GM23338 (cell line): ENCODE measurements at regions not wholly inside any gene's neighbourhood (a gene's known extent, or its start where the extent isn't known, plus 50 kb on each side); places are given as distances from the start of the nearest gene placed in this dataset.

Experiments
- ATAC-seq: fragments of 200-7000 bp; cut with Tn5 transposase; 3 replicates; pipeline ENCODE4 v1.9.1; 2020
- DNase-seq: peaks from one replicate; pipeline ENCODE4 v3.0.0-alpha.2; 2015; ENCODE audit warnings: low spot score
- H2AFZ ChIP-seq: fragments of 200-600 bp; sonication (generic); 2 replicates; pipeline ENCODE4 v1.8.0; 2016; ENCODE audit warnings: antibody characterized with exemption, mild to moderate bottlenecking, moderate library complexity
- H3F3A ChIP-seq: fragments of 200-600 bp; sonication (generic); replicated peaks from 2 replicates; pipeline ENCODE4 v1.8.0; 2017; ENCODE audit warnings: antibody characterized with exemption, mixed run types, low read depth
- H3K27ac ChIP-seq: fragments of 200-600 bp; sonication (generic); 2 replicates; pipeline ENCODE4 v1.6.1; 2016; ENCODE audit warnings: low read depth
- H3K27me3 ChIP-seq: fragments of 200-600 bp; sonication (generic); 2 replicates; pipeline ENCODE4 v1.8.0; 2016; ENCODE audit warnings: mild to moderate bottlenecking, mixed run types, moderate library complexity; ENCODE audit not compliant: insufficient read depth
- H3K36me3 ChIP-seq: fragments of 200-600 bp; sonication (generic); 2 replicates; pipeline ENCODE4 v1.8.0; 2016; ENCODE audit warnings: mild to moderate bottlenecking; ENCODE audit not compliant: insufficient read depth
- H3K4me1 ChIP-seq: fragments of 200-600 bp; sonication (generic); 2 replicates; pipeline ENCODE4 v1.8.0; 2016; ENCODE audit warnings: mild to moderate bottlenecking, moderate library complexity; ENCODE audit not compliant: insufficient read depth
- H3K4me2 ChIP-seq: fragments of 200-600 bp; sonication (generic); 2 replicates; pipeline ENCODE4 v1.7.1; 2017; ENCODE audit warnings: mixed run types
- H3K4me3 ChIP-seq: fragments of 200-600 bp; sonication (generic); 2 replicates; pipeline ENCODE4 v1.6.1; 2016; ENCODE audit warnings: mixed run types
- H3K79me2 ChIP-seq: fragments of 200-600 bp; sonication (generic); replicated peaks from 2 replicates; pipeline ENCODE4 v1.8.0; 2017; ENCODE audit warnings: mild to moderate bottlenecking; ENCODE audit not compliant: insufficient read depth
- H3K9me2 ChIP-seq: fragments of 200-600 bp; sonication (generic); 2 replicates; pipeline ENCODE4 v1.8.0; 2017; ENCODE audit not compliant: insufficient read depth
- H4K20me1 ChIP-seq: fragments of 200-600 bp; sonication (generic); replicated peaks from 2 replicates; pipeline ENCODE4 v1.8.0; 2017; ENCODE audit warnings: mild to moderate bottlenecking; ENCODE audit not compliant: insufficient read depth
- H3K27ac Mint-ChIP-seq: 2 replicates; pipeline ENCODE4 v1.8.0; 2020; ENCODE audit warnings: inconsistent platforms, mild to moderate bottlenecking, moderate library complexity, mixed read lengths
- H3K27me3 Mint-ChIP-seq: 3 replicates; pipeline ENCODE4 v1.8.0; 2022; ENCODE audit warnings: low read depth, mild to moderate bottlenecking, moderate library complexity, mixed read lengths, inconsistent platforms; ENCODE audit not compliant: insufficient read depth, poor library complexity
- H3K36me3 Mint-ChIP-seq: 3 replicates; pipeline ENCODE4 v1.8.0; 2021; ENCODE audit warnings: low read depth, mild to moderate bottlenecking, inconsistent platforms, moderate library complexity, mixed read lengths
- H3K4me1 Mint-ChIP-seq: 3 replicates; pipeline ENCODE4 v1.8.0; 2020; ENCODE audit warnings: mild to moderate bottlenecking, inconsistent platforms, mixed read lengths
- H3K4me3 Mint-ChIP-seq: 3 replicates; pipeline ENCODE4 v1.8.0; 2021; ENCODE audit warnings: moderate library complexity, mild to moderate bottlenecking, inconsistent platforms, mixed read lengths
- H3K9me3 Mint-ChIP-seq: 3 replicates; pipeline ENCODE4 v1.8.0; 2020; ENCODE audit warnings: moderate library complexity, mild to moderate bottlenecking, inconsistent platforms, mixed read lengths
- CREB1 ChIP-seq: fragments of 250-450 bp; sonication (Bioruptor Pico); IDR thresholded peaks from 2 replicates; pipeline ENCODE4 v1.5.0; 2020; ENCODE audit warnings: low read depth, mild to moderate bottlenecking, moderate library complexity
- ETS1 ChIP-seq: IDR thresholded peaks from 2 replicates; pipeline ENCODE4 v1.6.1; 2016; ENCODE audit warnings: antibody characterized with exemption
- EZH2 ChIP-seq: fragments of 200-600 bp; sonication (generic); IDR thresholded peaks from one replicate; pipeline ENCODE4 v1.8.0; 2017; ENCODE audit warnings: antibody characterized with exemption, mild to moderate bottlenecking, low read depth; ENCODE audit not compliant: unreplicated experiment
- JUNB ChIP-seq: IDR thresholded peaks from one replicate; pipeline ENCODE4 v1.6.1; 2016; ENCODE audit warnings: antibody characterized with exemption; ENCODE audit not compliant: unreplicated experiment
- NANOG ChIP-seq: IDR thresholded peaks from 2 replicates; pipeline ENCODE4 v1.6.1; 2016; ENCODE audit warnings: antibody characterized with exemption, borderline replicate concordance
- POLR2AphosphoS5 ChIP-seq: IDR thresholded peaks from 2 replicates; pipeline ENCODE4 v1.6.1; 2016; ENCODE audit warnings: antibody characterized with exemption, low read depth
- REST ChIP-seq: IDR thresholded peaks from one replicate; pipeline ENCODE4 v1.6.1; 2018; ENCODE audit warnings: antibody characterized with exemption; ENCODE audit not compliant: unreplicated experiment
- STAT1 ChIP-seq: IDR thresholded peaks from one replicate; pipeline ENCODE4 v1.6.1; 2016; ENCODE audit warnings: antibody characterized with exemption; ENCODE audit not compliant: unreplicated experiment
- TF ChIP-seq, protein P1 (sequence below): fragments of 250-450 bp; sonication (Bioruptor Pico); IDR thresholded peaks from 2 replicates; pipeline ENCODE4 v1.5.0; 2020; ENCODE audit warnings: mild to moderate bottlenecking, moderate library complexity
- TF ChIP-seq, protein P2 (sequence below), 2 experiments: fragments of 200-600 bp in 1 of 2; sonication (generic) in 1 of 2; conservative IDR thresholded peaks; 2 replicates each; pipeline versions ENCODE4 v1.5.1 to v1.6.1; 2016 to 2017; ENCODE audit warnings: antibody characterized with exemption in 2 of 2, low read depth in 2 of 2, mild to moderate bottlenecking in 2 of 2, moderate library complexity in 1 of 2

DNA sequence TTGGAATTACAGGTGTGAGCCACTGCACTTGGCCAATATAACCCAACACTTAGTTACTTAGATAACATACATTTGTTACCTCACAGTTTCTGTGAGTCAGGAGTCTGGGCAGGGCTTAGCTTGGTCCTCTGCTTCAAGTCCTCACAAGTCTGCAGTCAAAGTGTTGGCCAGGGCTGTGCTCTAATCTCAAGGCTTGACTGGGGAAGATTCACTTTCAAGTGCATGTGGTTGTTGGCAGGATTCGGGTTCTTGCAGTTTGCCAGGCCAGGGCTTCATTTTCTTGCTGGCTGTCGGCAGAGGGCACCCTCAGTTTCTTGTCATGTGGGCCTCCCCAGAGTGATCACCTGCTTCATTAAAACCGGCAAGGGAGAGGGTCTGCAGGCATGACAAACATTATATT, 103.7 kb downstream of the SLC4A3 start (continued):
- TF ChIP-seq CREB1 (no peak), NANOG (no peak)

DNA sequence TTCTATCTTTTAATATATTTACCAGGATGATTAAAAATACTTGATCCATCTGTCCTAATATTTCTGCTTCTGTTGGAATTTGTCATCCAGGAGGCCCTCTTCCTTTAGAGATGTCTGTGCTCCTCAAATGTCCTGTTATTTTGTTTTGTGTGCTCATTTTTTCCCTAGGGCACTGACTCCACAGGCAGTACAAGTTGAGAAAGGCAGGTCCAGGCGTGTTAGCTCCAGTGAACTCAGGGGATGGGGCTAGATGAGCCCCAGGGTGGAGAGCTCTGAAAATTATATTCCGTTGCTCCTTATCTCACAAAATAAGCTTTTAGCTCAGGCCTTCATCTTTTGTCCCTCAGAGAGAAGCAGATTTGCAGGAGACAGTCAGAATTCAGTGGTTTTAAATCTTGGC, 105.7 kb downstream of the SLC4A3 start:
- Histone ChIP-seq H3K79me2 (no peaks in the 10 kb centered on the region), H3K9me2 (no peaks in the 10 kb centered on the region), H3F3A (no peaks in the 10 kb centered on the region), H3K4me2 (no peak overlapping the region), H3K27me3 (no peaks in the 10 kb centered on the region), H4K20me1 (no peaks in the 10 kb centered on the region), H3K36me3 (no peaks in the 10 kb centered on the region), H3K27ac (no peak overlapping the region), H2AFZ (peak overlapping the region; percentile 38), H3K4me1 (peaks cover 3% of the 10 kb centered on the region; the same call in 1 of the 2 replicates), H3K4me3 (no peak overlapping the region)
- ATAC-seq (no peak), DNase-seq (no peak)
- TF ChIP-seq CREB1 (no peak), NANOG (no peak), EZH2 (no peak), ETS1 (no peak), JUNB (no peak), STAT1 (no peak), POLR2AphosphoS5 (no peak), REST (no peak)
- TF ChIP-seq, protein P1, sequence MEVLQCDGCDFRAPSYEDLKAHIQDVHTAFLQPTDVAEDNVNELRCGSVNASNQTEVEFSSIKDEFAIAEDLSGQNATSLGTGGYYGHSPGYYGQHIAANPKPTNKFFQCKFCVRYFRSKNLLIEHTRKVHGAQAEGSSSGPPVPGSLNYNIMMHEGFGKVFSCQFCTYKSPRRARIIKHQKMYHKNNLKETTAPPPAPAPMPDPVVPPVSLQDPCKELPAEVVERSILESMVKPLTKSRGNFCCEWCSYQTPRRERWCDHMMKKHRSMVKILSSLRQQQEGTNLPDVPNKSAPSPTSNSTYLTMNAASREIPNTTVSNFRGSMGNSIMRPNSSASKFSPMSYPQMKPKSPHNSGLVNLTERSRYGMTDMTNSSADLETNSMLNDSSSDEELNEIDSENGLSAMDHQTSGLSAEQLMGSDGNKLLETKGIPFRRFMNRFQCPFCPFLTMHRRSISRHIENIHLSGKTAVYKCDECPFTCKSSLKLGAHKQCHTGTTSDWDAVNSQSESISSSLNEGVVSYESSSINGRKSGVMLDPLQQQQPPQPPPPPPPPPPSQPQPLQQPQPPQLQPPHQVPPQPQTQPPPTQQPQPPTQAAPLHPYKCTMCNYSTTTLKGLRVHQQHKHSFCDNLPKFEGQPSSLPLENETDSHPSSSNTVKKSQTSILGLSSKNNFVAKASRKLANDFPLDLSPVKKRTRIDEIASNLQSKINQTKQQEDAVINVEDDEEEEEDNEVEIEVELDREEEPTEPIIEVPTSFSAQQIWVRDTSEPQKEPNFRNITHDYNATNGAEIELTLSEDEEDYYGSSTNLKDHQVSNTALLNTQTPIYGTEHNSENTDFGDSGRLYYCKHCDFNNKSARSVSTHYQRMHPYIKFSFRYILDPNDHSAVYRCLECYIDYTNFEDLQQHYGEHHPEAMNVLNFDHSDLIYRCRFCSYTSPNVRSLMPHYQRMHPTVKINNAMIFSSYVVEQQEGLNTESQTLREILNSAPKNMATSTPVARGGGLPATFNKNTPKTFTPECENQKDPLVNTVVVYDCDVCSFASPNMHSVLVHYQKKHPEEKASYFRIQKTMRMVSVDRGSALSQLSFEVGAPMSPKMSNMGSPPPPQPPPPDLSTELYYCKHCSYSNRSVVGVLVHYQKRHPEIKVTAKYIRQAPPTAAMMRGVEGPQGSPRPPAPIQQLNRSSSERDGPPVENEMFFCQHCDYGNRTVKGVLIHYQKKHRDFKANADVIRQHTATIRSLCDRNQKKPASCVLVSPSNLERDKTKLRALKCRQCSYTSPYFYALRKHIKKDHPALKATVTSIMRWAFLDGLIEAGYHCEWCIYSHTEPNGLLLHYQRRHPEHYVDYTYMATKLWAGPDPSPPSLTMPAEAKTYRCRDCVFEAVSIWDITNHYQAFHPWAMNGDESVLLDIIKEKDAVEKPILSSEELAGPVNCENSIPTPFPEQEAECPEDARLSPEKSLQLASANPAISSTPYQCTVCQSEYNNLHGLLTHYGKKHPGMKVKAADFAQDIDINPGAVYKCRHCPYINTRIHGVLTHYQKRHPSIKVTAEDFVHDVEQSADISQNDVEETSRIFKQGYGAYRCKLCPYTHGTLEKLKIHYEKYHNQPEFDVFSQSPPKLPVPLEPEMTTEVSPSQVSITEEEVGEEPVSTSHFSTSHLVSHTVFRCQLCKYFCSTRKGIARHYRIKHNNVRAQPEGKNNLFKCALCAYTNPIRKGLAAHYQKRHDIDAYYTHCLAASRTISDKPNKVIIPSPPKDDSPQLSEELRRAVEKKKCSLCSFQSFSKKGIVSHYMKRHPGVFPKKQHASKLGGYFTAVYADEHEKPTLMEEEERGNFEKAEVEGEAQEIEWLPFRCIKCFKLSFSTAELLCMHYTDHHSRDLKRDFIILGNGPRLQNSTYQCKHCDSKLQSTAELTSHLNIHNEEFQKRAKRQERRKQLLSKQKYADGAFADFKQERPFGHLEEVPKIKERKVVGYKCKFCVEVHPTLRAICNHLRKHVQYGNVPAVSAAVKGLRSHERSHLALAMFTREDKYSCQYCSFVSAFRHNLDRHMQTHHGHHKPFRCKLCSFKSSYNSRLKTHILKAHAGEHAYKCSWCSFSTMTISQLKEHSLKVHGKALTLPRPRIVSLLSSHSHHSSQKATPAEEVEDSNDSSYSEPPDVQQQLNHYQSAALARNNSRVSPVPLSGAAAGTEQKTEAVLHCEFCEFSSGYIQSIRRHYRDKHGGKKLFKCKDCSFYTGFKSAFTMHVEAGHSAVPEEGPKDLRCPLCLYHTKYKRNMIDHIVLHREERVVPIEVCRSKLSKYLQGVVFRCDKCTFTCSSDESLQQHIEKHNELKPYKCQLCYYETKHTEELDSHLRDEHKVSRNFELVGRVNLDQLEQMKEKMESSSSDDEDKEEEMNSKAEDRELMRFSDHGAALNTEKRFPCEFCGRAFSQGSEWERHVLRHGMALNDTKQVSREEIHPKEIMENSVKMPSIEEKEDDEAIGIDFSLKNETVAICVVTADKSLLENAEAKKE: no peak
- TF ChIP-seq, protein P2, sequence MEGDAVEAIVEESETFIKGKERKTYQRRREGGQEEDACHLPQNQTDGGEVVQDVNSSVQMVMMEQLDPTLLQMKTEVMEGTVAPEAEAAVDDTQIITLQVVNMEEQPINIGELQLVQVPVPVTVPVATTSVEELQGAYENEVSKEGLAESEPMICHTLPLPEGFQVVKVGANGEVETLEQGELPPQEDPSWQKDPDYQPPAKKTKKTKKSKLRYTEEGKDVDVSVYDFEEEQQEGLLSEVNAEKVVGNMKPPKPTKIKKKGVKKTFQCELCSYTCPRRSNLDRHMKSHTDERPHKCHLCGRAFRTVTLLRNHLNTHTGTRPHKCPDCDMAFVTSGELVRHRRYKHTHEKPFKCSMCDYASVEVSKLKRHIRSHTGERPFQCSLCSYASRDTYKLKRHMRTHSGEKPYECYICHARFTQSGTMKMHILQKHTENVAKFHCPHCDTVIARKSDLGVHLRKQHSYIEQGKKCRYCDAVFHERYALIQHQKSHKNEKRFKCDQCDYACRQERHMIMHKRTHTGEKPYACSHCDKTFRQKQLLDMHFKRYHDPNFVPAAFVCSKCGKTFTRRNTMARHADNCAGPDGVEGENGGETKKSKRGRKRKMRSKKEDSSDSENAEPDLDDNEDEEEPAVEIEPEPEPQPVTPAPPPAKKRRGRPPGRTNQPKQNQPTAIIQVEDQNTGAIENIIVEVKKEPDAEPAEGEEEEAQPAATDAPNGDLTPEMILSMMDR (conservative IDR thresholded peaks at IDR 0.05; ENCODE audit: low read depth in 2 of 2): no peak
- Mint-ChIP-seq H3K36me3 (no peaks in the 10 kb centered on the region), H3K27me3 (no peaks in the 10 kb centered on the region), H3K9me3 (no peaks in the 10 kb centered on the region), H3K27ac (no peak overlapping the region), H3K4me1 (no peaks in the 10 kb centered on the region; the same call in 2 of the 3 replicates), H3K4me3 (no peak overlapping the region)
